GM12878 (cell line): ENCODE measurements at regions not wholly inside any gene's neighbourhood (a gene's known extent, or its start where the extent isn't known, plus 50 kb on each side); places are given as distances from the start of the nearest gene placed in this dataset.

ENCODE experiments used
- ATAC-seq: fragments of 200-7000 bp; cut with Tn5 transposase; 3 replicates; pipeline ENCODE4 v1.9.1; 2020; ENCODE audit warnings: mild to moderate bottlenecking, moderate library complexity
- BruUV-seq: library from RNA; stranded (reverse); fragments of 400-500 nt; replicated peaks from 2 replicates; lab custom pipeline; 2021; lab: Mats Ljungman, UMichigan
- CTCF ChIA-PET: fragments of 300-600 bp; sonication (Branson Sonifier 250); formaldehyde crosslinking; extraction: SDS; loops from one replicate; lab custom pipeline; 2021; ENCODE audit warnings: inconsistent platforms; lab: Yijun Ruan, JAX
- POLR2A ChIA-PET: fragments of 350-600 bp; formaldehyde crosslinking; extraction: SDS; loops from one replicate; lab custom pipeline; 2021; ENCODE audit warnings: inconsistent platforms; lab: Charles Lee
- RAD21 ChIA-PET: fragments of 300-600 bp; sonication (Branson Sonifier 250); formaldehyde crosslinking; loops from one replicate; lab custom pipeline; 2023; ENCODE audit warnings: antibody characterized with exemption; ENCODE audit not compliant: unreplicated experiment; lab: Charles Lee
- SMC1A ChIA-PET: fragments of 300-600 bp; sonication (Branson Sonifier 250); formaldehyde crosslinking; loops from one replicate; lab custom pipeline; 2023; ENCODE audit not compliant: unreplicated experiment, uncharacterized antibody; lab: Charles Lee
- DNase-seq: peaks from one replicate; pipeline ENCODE4 v3.0.0-alpha.2; 2011; ENCODE audit warnings: low read depth, low spot score
- FAIRE-seq: peaks from 3 replicates; lab custom pipeline; 2011; peaks lifted over from hg19 to GRCh38; lab: Jason Lieb, UNC
- H2AFZ ChIP-seq: 2 replicates; pipeline ENCODE4 v1.6.0; 2011; ENCODE audit warnings: low read depth, low read length, control low read depth; ENCODE audit not compliant: control insufficient read depth
- H3K27ac ChIP-seq: 2 replicates; pipeline ENCODE4 v1.5.1; 2011; ENCODE audit warnings: control low read depth; ENCODE audit not compliant: control insufficient read depth, insufficient read depth
- H3K27me3 ChIP-seq, 2 experiments: replicated peaks in 1 of 2; 2 replicates each; pipeline versions ENCODE4 v1.6.0 to v1.6.1; 2011; ENCODE audit warnings: low read length in 1 of 2; ENCODE audit not compliant: control insufficient read depth in 2 of 2, insufficient read depth in 2 of 2
- H3K36me3 ChIP-seq, 2 experiments: 2 replicates each; pipeline ENCODE4 v1.5.1; 2011; ENCODE audit warnings: low read length in 1 of 2; ENCODE audit not compliant: control insufficient read depth in 2 of 2, insufficient read depth in 2 of 2
- H3K4me1 ChIP-seq: 2 replicates; pipeline ENCODE4 v1.6.1; 2011; ENCODE audit warnings: mild to moderate bottlenecking, low read length, moderate library complexity, mixed read lengths; ENCODE audit not compliant: control insufficient read depth, insufficient read depth
- H3K4me2 ChIP-seq: 2 replicates; pipeline ENCODE4 v1.6.0; 2011; ENCODE audit warnings: control low read depth; ENCODE audit not compliant: control insufficient read depth, insufficient read depth
- H3K4me3 ChIP-seq: fragments of 200-600 bp; sonication (generic); 2 replicates; pipeline ENCODE4 v1.5.1; 2016
- H3K79me2 ChIP-seq: 2 replicates; pipeline ENCODE4 v1.6.0; 2011; ENCODE audit warnings: low read length; ENCODE audit not compliant: control insufficient read depth, insufficient read depth
- H3K9ac ChIP-seq: 2 replicates; pipeline ENCODE4 v1.8.0; 2011; ENCODE audit warnings: low read length, control low read depth, mixed read lengths; ENCODE audit not compliant: control insufficient read depth, insufficient read depth
- H3K9me3 ChIP-seq: replicated peaks from 3 replicates; pipeline ENCODE4 v1.5.1; 2011; ENCODE audit warnings: mild to moderate bottlenecking, low read length; ENCODE audit not compliant: control insufficient read depth, insufficient read depth
- H4K20me1 ChIP-seq: 2 replicates; pipeline ENCODE4 v1.6.0; 2011; ENCODE audit not compliant: control insufficient read depth, insufficient read depth
- BHLHE40 ChIP-seq, 2 experiments: fragments of 450-650 bp in 1 of 2; IDR thresholded peaks; 2 replicates each; pipeline ENCODE4 v1.6.1; 2011 to 2017; ENCODE audit warnings: low read depth in 2 of 2, borderline replicate concordance in 1 of 2, improper control_type of control experiment in 1 of 2, low read length in 1 of 2, mild to moderate bottlenecking in 1 of 2
- ESRRA ChIP-seq: IDR thresholded peaks from 2 replicates; pipeline ENCODE4 v1.6.1; 2012; ENCODE audit warnings: mild to moderate bottlenecking, low read length, improper control_type of control experiment
- MYC ChIP-seq: IDR thresholded peaks from 2 replicates; pipeline ENCODE4 v1.6.1; 2011; ENCODE audit warnings: mild to moderate bottlenecking, low read length, moderate library complexity, inconsistent platforms; ENCODE audit not compliant: insufficient read depth, insufficient replicate concordance, insufficient read length, severe bottlenecking
- NR2C2 ChIP-seq: IDR thresholded peaks from 2 replicates; pipeline ENCODE4 v1.6.1; 2011; ENCODE audit warnings: borderline replicate concordance, low read depth; ENCODE audit not compliant: control insufficient read depth, insufficient read length
- PBX3 ChIP-seq: IDR thresholded peaks from 2 replicates; pipeline ENCODE4 v1.6.1; 2011; ENCODE audit warnings: mild to moderate bottlenecking, low read depth, low read length, moderate library complexity; ENCODE audit not compliant: insufficient replicate concordance
- REST ChIP-seq: IDR thresholded peaks from 2 replicates; pipeline ENCODE4 v1.6.1; 2012; ENCODE audit warnings: mild to moderate bottlenecking, low read depth, low read length
- SMAD1 ChIP-seq: fragments of 450-650 bp; IDR thresholded peaks from 2 replicates; pipeline ENCODE4 v1.6.1; 2018; ENCODE audit warnings: mild to moderate bottlenecking, low read depth; ENCODE audit not compliant: partially characterized antibody
- WGBS: methylation state at CpG from one replicate; pipeline ENCODE4 v1.1.6; 2016; ENCODE audit warnings: low lambda C conversion rate; ENCODE audit not compliant: insufficient replicate concordance, insufficient coverage; ENCODE audit errors: missing lambda C conversion rate; 5-methylcytosine and 5-hydroxymethylcytosine counted together
- in situ Hi-C: fragments of 300-500 bp; cut with MboI; formaldehyde crosslinking; loops from 9 replicates; pipeline ENCODE4 v1.14.3; 2018; ENCODE audit warnings: mixed read lengths
- intact Hi-C: fragments of 100-400 bp; cut with micrococcal nuclease; formaldehyde crosslinking; loops from one replicate; pipeline ENCODE4 v1.14.2; 2022; ENCODE audit not compliant: unreplicated experiment

GRCh38 chr21:35777081-35777480 lies 283.2 kb downstream of the SETD4 start:
- Histone ChIP-seq H2AFZ (no peak overlapping the region), H3K4me3 (no peak overlapping the region), H3K4me1 (no peaks in the 10 kb centered on the region), H3K27ac (no peak overlapping the region), H3K36me3 (no peaks in the 10 kb centered on the region), H3K79me2 (no peaks in the 10 kb centered on the region), H3K9me3 (no peaks in the 10 kb centered on the region), H3K4me2 (no peak overlapping the region), H4K20me1 (no peaks in the 10 kb centered on the region)
- DNase-seq (no peak), FAIRE-seq (no peak), ATAC-seq (no peak)
- POLR2A ChIA-PET = no interaction called here
- in situ Hi-C loops = no loop called here
- no peak for TF ChIP-seq SMAD1
- no peak for TF ChIP-seq BHLHE40 (IDR thresholded peaks at IDR 0.05; ENCODE audit: borderline replicate concordance in 1 of 2, low read depth in 2 of 2, low read length in 1 of 2)
- TF ChIP-seq REST = no peak
- no peak for TF ChIP-seq NR2C2
- no peak for TF ChIP-seq MYC
- no peak for TF ChIP-seq ESRRA
- no peak for TF ChIP-seq PBX3
- TF ChIP-seq, all 136 proteins: peak for 0
- BruUV-seq = no TSS peak
- intact Hi-C loops = no loop called here
- WGBS = 2% methylated on average over 2 of the region's 2 CpGs
- H3K9ac ChIP-seq = no peak overlapping the region
- ChIA-PET SMC1A (no interaction called here), CTCF (no interaction called here), RAD21 (no interaction called here)
- no peaks in the 10 kb centered on the region; a peak in 1 of 4 replicates for H3K27me3 ChIP-seq
